ENCODE measurements at regions not wholly inside any gene's neighbourhood (a gene's known extent, or its start where the extent isn't known, plus 50 kb on each side); places are given as distances from the start of the nearest gene placed in this dataset.

DNA sequence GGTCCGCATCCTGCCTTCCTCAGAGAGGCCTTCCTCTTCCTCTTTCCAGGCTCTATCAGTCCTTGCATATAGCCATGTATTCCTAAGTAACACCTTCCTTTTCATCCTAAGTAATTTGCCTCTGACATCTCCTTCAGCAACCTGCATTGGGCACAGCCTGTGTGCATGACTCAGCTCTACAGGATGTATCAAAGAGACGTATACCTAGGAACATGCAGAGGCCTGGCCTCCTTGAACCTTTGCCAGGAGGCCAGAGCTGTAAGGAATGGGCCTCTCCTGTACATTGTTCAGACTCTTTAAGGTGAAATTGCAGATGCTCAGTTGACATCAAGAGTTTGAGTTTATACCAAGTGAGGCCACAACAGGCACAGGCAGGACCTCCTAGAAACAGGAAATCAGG is 76.0 kb upstream of the CELF4 start:
- no peak overlapping the region for H3K4me2 ChIP-seq (ENCODE audit: low read length)
- H3K9me2 ChIP-seq (replicated peaks; ENCODE audit: control insufficient read depth, low read length): no peaks in the 10 kb centered on the region
- H3K4me3 ChIP-seq (ENCODE audit: low read length): no peak overlapping the region
- H4K20me1 ChIP-seq (ENCODE audit: control insufficient read depth, insufficient read depth, low read depth, low read length): no peaks in the 10 kb centered on the region
- H3K36me3 ChIP-seq (ENCODE audit: control insufficient read depth, low read length): no peaks in the 10 kb centered on the region
- no peak for TF ChIP-seq EZH2phosphoT487 (IDR thresholded peaks at IDR 0.05; ENCODE audit: borderline replicate concordance, low read length)
- TF ChIP-seq, protein P1, sequence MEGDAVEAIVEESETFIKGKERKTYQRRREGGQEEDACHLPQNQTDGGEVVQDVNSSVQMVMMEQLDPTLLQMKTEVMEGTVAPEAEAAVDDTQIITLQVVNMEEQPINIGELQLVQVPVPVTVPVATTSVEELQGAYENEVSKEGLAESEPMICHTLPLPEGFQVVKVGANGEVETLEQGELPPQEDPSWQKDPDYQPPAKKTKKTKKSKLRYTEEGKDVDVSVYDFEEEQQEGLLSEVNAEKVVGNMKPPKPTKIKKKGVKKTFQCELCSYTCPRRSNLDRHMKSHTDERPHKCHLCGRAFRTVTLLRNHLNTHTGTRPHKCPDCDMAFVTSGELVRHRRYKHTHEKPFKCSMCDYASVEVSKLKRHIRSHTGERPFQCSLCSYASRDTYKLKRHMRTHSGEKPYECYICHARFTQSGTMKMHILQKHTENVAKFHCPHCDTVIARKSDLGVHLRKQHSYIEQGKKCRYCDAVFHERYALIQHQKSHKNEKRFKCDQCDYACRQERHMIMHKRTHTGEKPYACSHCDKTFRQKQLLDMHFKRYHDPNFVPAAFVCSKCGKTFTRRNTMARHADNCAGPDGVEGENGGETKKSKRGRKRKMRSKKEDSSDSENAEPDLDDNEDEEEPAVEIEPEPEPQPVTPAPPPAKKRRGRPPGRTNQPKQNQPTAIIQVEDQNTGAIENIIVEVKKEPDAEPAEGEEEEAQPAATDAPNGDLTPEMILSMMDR (IDR thresholded peaks at IDR 0.05; ENCODE audit: low read depth, low read length, poor library complexity, severe bottlenecking): no peak
- H3K4me1 ChIP-seq (ENCODE audit: control insufficient read depth, low read length): no peaks in the 10 kb centered on the region
- no peaks in the 10 kb centered on the region for H3K79me2 ChIP-seq (ENCODE audit: control insufficient read depth, low read length)
- H3K27ac ChIP-seq (ENCODE audit: low read depth, low read length): no peak overlapping the region
- H3K9me3 ChIP-seq (ENCODE audit: control insufficient read depth, insufficient read depth, low read length): peaks cover 5% of the 10 kb centered on the region; the same call in 1 of the 2 replicates
- H3F3A ChIP-seq (ENCODE audit: control insufficient read depth, insufficient read depth): no peaks in the 10 kb centered on the region
- no peaks in the 10 kb centered on the region for H3K27me3 ChIP-seq (ENCODE audit: control insufficient read depth, low read length)

DNA sequence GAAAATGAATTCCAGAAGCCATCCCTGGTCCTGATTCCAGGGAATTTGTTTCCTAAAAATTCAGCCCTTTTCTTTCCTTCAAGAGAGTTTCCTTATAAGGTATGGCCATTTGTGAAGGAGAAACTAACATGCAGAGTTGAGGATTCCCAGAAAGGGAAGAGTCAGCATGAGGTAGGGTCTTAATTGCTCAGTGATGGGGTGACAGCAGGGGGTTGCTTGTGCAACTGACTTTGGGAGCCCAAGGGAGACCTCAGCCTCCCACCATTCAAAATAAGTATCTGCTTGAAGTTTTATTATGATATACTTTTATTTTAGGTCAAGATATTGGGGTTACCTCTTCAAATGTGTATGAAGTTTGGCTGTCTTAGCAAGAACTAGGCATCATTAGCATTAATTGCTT is 74.9 kb upstream of the CELF4 start:
- H3K27me3 ChIP-seq (ENCODE audit: control insufficient read depth, low read length): no peaks in the 10 kb centered on the region
- no peak overlapping the region for H3K27ac ChIP-seq (ENCODE audit: low read depth, low read length)
- no peaks in the 10 kb centered on the region for H3K36me3 ChIP-seq (ENCODE audit: control insufficient read depth, low read length)
- no peaks in the 10 kb centered on the region for H3K4me1 ChIP-seq (ENCODE audit: control insufficient read depth, low read length)
- TF ChIP-seq, protein P1 (IDR thresholded peaks at IDR 0.05; ENCODE audit: low read depth, low read length, poor library complexity, severe bottlenecking): no peak
- no peak for TF ChIP-seq EZH2phosphoT487 (IDR thresholded peaks at IDR 0.05; ENCODE audit: borderline replicate concordance, low read length)
- no peak overlapping the region for H3K4me2 ChIP-seq (ENCODE audit: low read length)
- peaks cover 5% of the 10 kb centered on the region; the same call in 1 of the 2 replicates for H3K9me3 ChIP-seq (ENCODE audit: control insufficient read depth, insufficient read depth, low read length)
- H3F3A ChIP-seq (ENCODE audit: control insufficient read depth, insufficient read depth): no peaks in the 10 kb centered on the region
- no peaks in the 10 kb centered on the region for H3K9me2 ChIP-seq (replicated peaks; ENCODE audit: control insufficient read depth, low read length)
- no peak overlapping the region for H3K4me3 ChIP-seq (ENCODE audit: low read length)
- no peaks in the 10 kb centered on the region for H4K20me1 ChIP-seq (ENCODE audit: control insufficient read depth, insufficient read depth, low read depth, low read length)
- H3K79me2 ChIP-seq (ENCODE audit: control insufficient read depth, low read length): no peaks in the 10 kb centered on the region

DNA sequence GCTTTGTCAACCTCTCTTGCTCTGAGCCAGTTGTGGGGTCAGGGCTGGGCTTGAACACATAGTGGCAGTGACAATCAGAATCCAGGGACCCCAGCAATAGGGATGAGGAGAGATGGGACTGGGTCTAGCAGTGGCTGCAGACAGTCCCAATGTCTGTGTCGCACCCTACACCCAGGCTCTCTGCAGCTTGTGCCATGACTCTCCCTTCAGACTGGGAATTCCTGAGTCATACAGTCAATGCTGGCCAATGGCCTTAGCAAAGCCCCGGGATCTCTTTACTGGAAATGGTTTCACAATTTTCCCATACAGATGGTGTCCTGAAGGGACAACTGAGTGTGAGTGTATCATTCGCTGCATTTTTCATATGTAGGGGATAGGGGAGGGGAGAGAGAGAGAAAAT is 74.2 kb upstream of the CELF4 start:
- Histone ChIP-seq H4K20me1 (ENCODE audit: control insufficient read depth, insufficient read depth, low read depth, low read length) (no peaks in the 10 kb centered on the region), H3K27ac (ENCODE audit: low read depth, low read length) (no peak overlapping the region), H3K4me2 (ENCODE audit: low read length) (no peak overlapping the region), H3K79me2 (ENCODE audit: control insufficient read depth, low read length) (no peaks in the 10 kb centered on the region), H3F3A (ENCODE audit: control insufficient read depth, insufficient read depth) (no peaks in the 10 kb centered on the region), H3K4me3 (ENCODE audit: low read length) (no peak overlapping the region), H3K36me3 (ENCODE audit: control insufficient read depth, low read length) (no peaks in the 10 kb centered on the region), H3K4me1 (ENCODE audit: control insufficient read depth, low read length) (no peaks in the 10 kb centered on the region), H3K9me3 (ENCODE audit: control insufficient read depth, insufficient read depth, low read length) (peaks cover 5% of the 10 kb centered on the region; the same call in 1 of the 2 replicates), H3K9me2 (replicated peaks; ENCODE audit: control insufficient read depth, low read length) (no peaks in the 10 kb centered on the region), H3K27me3 (ENCODE audit: control insufficient read depth, low read length) (no peaks in the 10 kb centered on the region)
- TF ChIP-seq, protein P1 (IDR thresholded peaks at IDR 0.05; ENCODE audit: low read depth, low read length, poor library complexity, severe bottlenecking): no peak
- TF ChIP-seq EZH2phosphoT487 (IDR thresholded peaks at IDR 0.05; ENCODE audit: borderline replicate concordance, low read length): no peak

DNA sequence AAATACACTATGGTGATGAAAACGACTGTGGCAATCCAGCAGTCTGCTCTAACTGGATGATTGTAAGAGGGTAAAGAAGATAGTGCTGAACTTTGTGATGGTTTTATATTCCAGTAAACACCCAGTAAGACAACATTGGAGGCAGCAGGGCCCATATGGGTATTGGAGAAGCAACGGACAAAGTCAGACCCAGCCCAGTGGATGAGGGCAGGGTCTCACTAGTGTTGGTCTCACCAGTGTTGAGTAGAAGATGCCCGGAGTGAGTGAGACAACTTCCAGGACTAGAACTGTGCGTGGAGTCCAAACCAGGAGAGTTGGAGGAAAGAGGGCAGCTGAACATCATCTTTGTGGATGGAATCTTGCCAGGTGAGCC is 71.9 kb upstream of the CELF4 start:
- Histone ChIP-seq H3K4me3 (ENCODE audit: low read length) (no peak overlapping the region), H3K4me2 (ENCODE audit: low read length) (no peak overlapping the region), H3K79me2 (ENCODE audit: control insufficient read depth, low read length) (no peaks in the 10 kb centered on the region), H3K27ac (ENCODE audit: low read depth, low read length) (no peak overlapping the region), H3K9me2 (replicated peaks; ENCODE audit: control insufficient read depth, low read length) (no peaks in the 10 kb centered on the region), H3F3A (ENCODE audit: control insufficient read depth, insufficient read depth) (no peaks in the 10 kb centered on the region), H3K4me1 (ENCODE audit: control insufficient read depth, low read length) (no peaks in the 10 kb centered on the region), H3K9me3 (ENCODE audit: control insufficient read depth, insufficient read depth, low read length) (peaks cover 5% of the 10 kb centered on the region; the same call in 1 of the 2 replicates), H4K20me1 (ENCODE audit: control insufficient read depth, insufficient read depth, low read depth, low read length) (no peaks in the 10 kb centered on the region), H3K27me3 (ENCODE audit: control insufficient read depth, low read length) (no peaks in the 10 kb centered on the region), H3K36me3 (ENCODE audit: control insufficient read depth, low read length) (no peaks in the 10 kb centered on the region)
- TF ChIP-seq, protein P1 (IDR thresholded peaks at IDR 0.05; ENCODE audit: low read depth, low read length, poor library complexity, severe bottlenecking): no peak
- TF ChIP-seq EZH2phosphoT487 (IDR thresholded peaks at IDR 0.05; ENCODE audit: borderline replicate concordance, low read length): no peak

Measured in DOHH2 (cell line).